GM18907 (cell line): ENCODE measurements at regions not wholly inside any gene's neighbourhood (a gene's known extent, or its start where the extent isn't known, plus 50 kb on each side); places are given as distances from the start of the nearest gene placed in this dataset.

Source experiments
- ATAC-seq: cut with Tn5 transposase; IDR thresholded peaks from one replicate; pipeline ENCODE4 v1.9.1; 2021; ENCODE audit warnings: mild to moderate bottlenecking, moderate library complexity; ENCODE audit not compliant: unreplicated experiment

GRCh38 chr5:133715616-133716015 lies 103.3 kb upstream of the FSTL4 start:
- no peak for ATAC-seq

GRCh38 chr5:133715216-133715615 lies 102.9 kb upstream of the FSTL4 start:
- no peak for ATAC-seq

GRCh38 chr5:133714161-133714915 lies 102.0 kb upstream of the FSTL4 start:
- no peak for ATAC-seq

GRCh38 chr5:133713751-133714150 lies 101.4 kb upstream of the FSTL4 start:
- ATAC-seq = no peak

GRCh38 chr5:133713209-133713608 lies 100.9 kb upstream of the FSTL4 start:
- ATAC-seq = no peak

- no peak for ATAC-seq
These were observed 100.2 kb upstream of the FSTL4 start for GRCh38 chr5:133712562-133712961.

- ATAC-seq = no peak
These were observed 96.9 kb upstream of the FSTL4 start for GRCh38 chr5:133709209-133709725.

- no peak for ATAC-seq
These were observed 96.0 kb upstream of the FSTL4 start for GRCh38 chr5:133708331-133708850.

GRCh38 chr5:133707629-133708028 lies 95.3 kb upstream of the FSTL4 start:
- no peak for ATAC-seq

- ATAC-seq = no peak
These were observed 94.4 kb upstream of the FSTL4 start for GRCh38 chr5:133706506-133707430.

GRCh38 chr5:133705331-133705730 lies 93.0 kb upstream of the FSTL4 start:
- no peak for ATAC-seq

GRCh38 chr5:133704411-133704810 lies 92.1 kb upstream of the FSTL4 start:
- no peak for ATAC-seq

GRCh38 chr5:133703935-133704334 lies 91.6 kb upstream of the FSTL4 start:
- no peak for ATAC-seq

GRCh38 chr5:133702791-133703770 lies 90.7 kb upstream of the FSTL4 start:
- ATAC-seq = no peak

GRCh38 chr5:133701871-133702270 lies 89.5 kb upstream of the FSTL4 start:
- ATAC-seq = no peak

- ATAC-seq = no peak
These were observed 87.9 kb upstream of the FSTL4 start for GRCh38 chr5:133700251-133700650.

- ATAC-seq = peak; percentile 51
These were observed 86.5 kb upstream of the FSTL4 start for GRCh38 chr5:133698646-133699526.

GRCh38 chr5:133698259-133698554 lies 85.9 kb upstream of the FSTL4 start:
- no peak for ATAC-seq

- no peak for ATAC-seq
These were observed 85.4 kb upstream of the FSTL4 start for GRCh38 chr5:133697536-133698258.
